Ishikawa (cell line): ENCODE measurements at regions not wholly inside any gene's neighbourhood (a gene's known extent, or its start where the extent isn't known, plus 50 kb on each side); places are given as distances from the start of the nearest gene placed in this dataset.

Experiments used
- CEBPB ChIP-seq: IDR thresholded peaks from 2 replicates; pipeline ENCODE4 v1.6.1; 2012
- CREB1 ChIP-seq: IDR thresholded peaks from 2 replicates; pipeline ENCODE4 v1.6.1; 2012; ENCODE audit warnings: low read depth
- EGR1 ChIP-seq: IDR thresholded peaks from 2 replicates; pipeline ENCODE4 v1.6.1; 2012
- EP300 ChIP-seq: IDR thresholded peaks from 2 replicates; pipeline ENCODE4 v1.6.1; 2012; ENCODE audit warnings: borderline replicate concordance
- FOXM1 ChIP-seq: IDR thresholded peaks from 2 replicates; pipeline ENCODE4 v1.6.1; 2012; ENCODE audit warnings: low read depth, borderline replicate concordance
- MAX ChIP-seq: IDR thresholded peaks from 2 replicates; pipeline ENCODE4 v1.6.1; 2012
- NFIC ChIP-seq: IDR thresholded peaks from 2 replicates; pipeline ENCODE4 v1.6.1; 2012
- RAD21 ChIP-seq: IDR thresholded peaks from 2 replicates; pipeline ENCODE4 v1.6.1; 2012; ENCODE audit warnings: low read depth
- REST ChIP-seq: IDR thresholded peaks from 2 replicates; pipeline ENCODE4 v1.6.1; 2012; ENCODE audit warnings: low read depth, mild to moderate bottlenecking
- TAF1 ChIP-seq: IDR thresholded peaks from 2 replicates; pipeline ENCODE4 v1.6.1; 2012; ENCODE audit warnings: low read depth, mild to moderate bottlenecking
- TCF12 ChIP-seq: IDR thresholded peaks from 2 replicates; pipeline ENCODE4 v1.6.1; 2012; ENCODE audit warnings: low read depth
- TEAD4 ChIP-seq: IDR thresholded peaks from 2 replicates; pipeline ENCODE4 v1.6.1; 2012
- USF1 ChIP-seq: IDR thresholded peaks from 2 replicates; pipeline ENCODE4 v1.6.1; 2012
- YY1 ChIP-seq: IDR thresholded peaks from 2 replicates; pipeline ENCODE4 v1.6.1; 2012; ENCODE audit warnings: low read depth
- ZBTB7A ChIP-seq: IDR thresholded peaks from 2 replicates; pipeline ENCODE4 v1.6.1; 2012; ENCODE audit warnings: low read depth

GRCh38 chr5:99176186-99176585, 247.4 kb upstream of the CHD1 start:
- no peak for TF ChIP-seq USF1
- no peak for TF ChIP-seq TEAD4
- TF ChIP-seq YY1, result no peak
- TF ChIP-seq NFIC, result no peak
- no peak for TF ChIP-seq RAD21
- no peak for TF ChIP-seq EGR1
- TF ChIP-seq EP300, result no peak
- TF ChIP-seq MAX, result no peak
- no peak for TF ChIP-seq TCF12
- no peak for TF ChIP-seq ZBTB7A
- TF ChIP-seq CREB1, result no peak
- TF ChIP-seq TAF1, result no peak
- TF ChIP-seq CEBPB, result no peak
- TF ChIP-seq REST, result no peak
- no peak for TF ChIP-seq FOXM1

GRCh38 chr5:99169309-99169708, 240.5 kb upstream of the CHD1 start:
- TF ChIP-seq RAD21 (peak; percentile 35; the same call in 1 of the 2 replicates), FOXM1 (no peak)

GRCh38 chr5:99156688-99157087, 227.9 kb upstream of the CHD1 start:
- TF ChIP-seq CEBPB (no peak), TAF1 (no peak), EGR1 (no peak), YY1 (no peak), FOXM1 (no peak), REST (no peak), TEAD4 (no peak)

GRCh38 chr5:99141534-99142128, 212.8 kb upstream of the CHD1 start:
- no peak for TF ChIP-seq MAX
- no peak for TF ChIP-seq CREB1
- no peak for TF ChIP-seq TEAD4
- TF ChIP-seq EP300, result no peak
- TF ChIP-seq NFIC, result no peak
- no peak for TF ChIP-seq FOXM1

- no peak for TF ChIP-seq CREB1
- TF ChIP-seq TCF12, result no peak
- TF ChIP-seq YY1, result no peak
- TF ChIP-seq EGR1, result no peak
- TF ChIP-seq RAD21, result no peak
- no peak for TF ChIP-seq ZBTB7A
These were observed 210.1 kb upstream of the CHD1 start for GRCh38 chr5:99138911-99139310.

GRCh38 chr5:99133921-99134320, 205.1 kb upstream of the CHD1 start:
- TF ChIP-seq TEAD4 (no peak), FOXM1 (no peak), MAX (no peak), TAF1 (no peak), RAD21 (no peak), REST (no peak)
